ENCODE measurements at regions not wholly inside any gene's neighbourhood (a gene's known extent, or its start where the extent isn't known, plus 50 kb on each side); places are given as distances from the start of the nearest gene placed in this dataset.

GRCh38 chr12:115166698-115167315, 482.8 kb upstream of the TBX3 start:
- Histone ChIP-seq H3K27ac (ENCODE audit: insufficient read depth, low read length) (no peak overlapping the region), H4K20me1 (ENCODE audit: control insufficient read depth, extremely low read depth, insufficient read depth, low read length) (no peaks in the 10 kb centered on the region), H3K4me1 (ENCODE audit: control insufficient read depth, extremely low read depth, insufficient read depth, low read length) (no peaks in the 10 kb centered on the region), H3K79me2 (ENCODE audit: control insufficient read depth, insufficient read depth, low read length) (no peaks in the 10 kb centered on the region), H3K9me3 (ENCODE audit: control insufficient read depth, insufficient read depth, low read depth, low read length) (no peaks in the 10 kb centered on the region), H3K9ac (ENCODE audit: insufficient read depth, low read length) (no peak overlapping the region), H3K4me2 (ENCODE audit: extremely low read depth, insufficient read depth, low read length) (no peak overlapping the region), H2AFZ (ENCODE audit: low read length) (no peak overlapping the region), H3K27me3 (ENCODE audit: control insufficient read depth, insufficient read depth, low read length) (no peaks in the 10 kb centered on the region), H3K36me3 (ENCODE audit: control insufficient read depth, insufficient read depth, low read length) (no peaks in the 10 kb centered on the region), H3K4me3 (replicated peaks in 1 of 4; ENCODE audit: control extremely low read depth in 1 of 4, insufficient read depth in 1 of 4, low read depth in 3 of 4, low read length in 4 of 4) (no peak overlapping the region)
- no peak for TF ChIP-seq EZH2 (IDR thresholded peaks at IDR 0.05; ENCODE audit: low read length, missing control alignments)
- TF ChIP-seq, protein P1, sequence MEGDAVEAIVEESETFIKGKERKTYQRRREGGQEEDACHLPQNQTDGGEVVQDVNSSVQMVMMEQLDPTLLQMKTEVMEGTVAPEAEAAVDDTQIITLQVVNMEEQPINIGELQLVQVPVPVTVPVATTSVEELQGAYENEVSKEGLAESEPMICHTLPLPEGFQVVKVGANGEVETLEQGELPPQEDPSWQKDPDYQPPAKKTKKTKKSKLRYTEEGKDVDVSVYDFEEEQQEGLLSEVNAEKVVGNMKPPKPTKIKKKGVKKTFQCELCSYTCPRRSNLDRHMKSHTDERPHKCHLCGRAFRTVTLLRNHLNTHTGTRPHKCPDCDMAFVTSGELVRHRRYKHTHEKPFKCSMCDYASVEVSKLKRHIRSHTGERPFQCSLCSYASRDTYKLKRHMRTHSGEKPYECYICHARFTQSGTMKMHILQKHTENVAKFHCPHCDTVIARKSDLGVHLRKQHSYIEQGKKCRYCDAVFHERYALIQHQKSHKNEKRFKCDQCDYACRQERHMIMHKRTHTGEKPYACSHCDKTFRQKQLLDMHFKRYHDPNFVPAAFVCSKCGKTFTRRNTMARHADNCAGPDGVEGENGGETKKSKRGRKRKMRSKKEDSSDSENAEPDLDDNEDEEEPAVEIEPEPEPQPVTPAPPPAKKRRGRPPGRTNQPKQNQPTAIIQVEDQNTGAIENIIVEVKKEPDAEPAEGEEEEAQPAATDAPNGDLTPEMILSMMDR (conservative IDR thresholded peaks at IDR 0.05 in 1 of 2, IDR thresholded peaks at IDR 0.05 in 1 of 2; ENCODE audit: low read depth in 1 of 2, low read length in 2 of 2): peak; percentile 39 to 43
- DNase-seq (ENCODE audit: low read depth in 2 of 2): peak; percentile 67 to 75

DNA sequence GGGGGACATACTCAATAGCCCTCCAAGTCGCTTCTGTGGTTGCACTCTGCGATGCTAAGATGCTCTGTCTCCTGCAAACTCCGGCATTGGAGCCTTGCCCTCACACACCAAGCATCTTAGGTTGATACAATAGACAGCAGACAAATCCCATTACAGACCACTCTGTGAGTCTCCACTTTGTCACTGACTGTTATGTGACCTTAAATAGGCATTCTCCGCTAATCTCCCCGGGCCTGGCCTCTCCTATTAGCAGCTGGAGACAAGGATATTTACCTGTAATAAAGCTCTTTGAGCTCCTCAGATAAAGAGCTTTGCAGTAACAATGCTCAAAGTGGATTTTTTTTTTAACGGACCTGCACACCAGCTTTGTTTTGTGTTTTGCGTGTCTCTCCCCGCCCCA, 479.7 kb upstream of the TBX3 start:
- Histone ChIP-seq H4K20me1 (ENCODE audit: control insufficient read depth, extremely low read depth, insufficient read depth, low read length) (no peaks in the 10 kb centered on the region), H3K9me3 (ENCODE audit: control insufficient read depth, insufficient read depth, low read depth, low read length) (no peaks in the 10 kb centered on the region)
- DNase-seq (ENCODE audit: low read depth in 2 of 2): no peak

DNA sequence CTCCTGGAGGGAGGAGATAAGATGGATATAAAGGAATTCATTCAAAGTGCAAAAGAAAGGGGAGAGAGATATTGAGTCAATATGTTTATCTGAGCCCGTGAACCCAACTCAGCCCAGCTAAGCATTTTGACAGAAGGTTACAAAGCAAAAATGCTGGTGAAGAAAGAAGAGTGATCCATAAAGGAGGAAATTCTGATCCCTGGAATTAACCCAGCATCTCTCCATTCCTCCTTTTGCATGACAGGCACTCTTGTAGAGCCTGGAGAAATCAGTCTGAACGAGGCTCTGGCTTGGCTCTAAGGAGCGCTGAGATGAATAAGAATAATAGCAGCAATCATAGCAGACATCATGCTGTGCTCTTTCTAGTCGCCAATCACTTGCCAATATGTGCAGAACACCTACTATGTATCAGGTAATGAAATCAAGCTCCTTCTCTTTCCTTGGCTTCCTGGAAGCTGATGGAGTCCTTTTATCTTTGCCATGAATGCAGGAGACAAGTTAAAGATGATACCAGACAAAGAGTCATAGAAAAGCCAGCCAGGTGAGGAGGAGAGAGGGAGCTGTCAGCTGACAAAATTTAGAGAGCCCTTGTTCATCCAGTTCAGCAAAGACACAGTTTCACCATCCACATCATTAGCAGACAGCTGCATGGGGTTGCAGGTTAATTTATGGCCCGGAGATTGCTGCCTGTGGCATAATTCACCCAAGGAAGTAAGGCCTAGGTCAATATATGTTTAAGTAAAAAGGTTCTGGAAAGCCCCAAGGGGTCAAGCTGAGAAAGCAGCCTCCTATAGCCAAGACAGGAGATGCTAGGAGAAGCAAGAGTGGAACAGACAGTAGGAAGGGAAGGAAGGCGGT, 476.5 kb upstream of the TBX3 start:
- no peak overlapping the region for H2AFZ ChIP-seq (ENCODE audit: low read length)
- no peaks in the 10 kb centered on the region for H3K27me3 ChIP-seq (ENCODE audit: control insufficient read depth, insufficient read depth, low read length)
- H3K4me2 ChIP-seq (ENCODE audit: extremely low read depth, insufficient read depth, low read length): no peak overlapping the region
- no peaks in the 10 kb centered on the region for H3K9me3 ChIP-seq (ENCODE audit: control insufficient read depth, insufficient read depth, low read depth, low read length)
- H3K79me2 ChIP-seq (ENCODE audit: control insufficient read depth, insufficient read depth, low read length): no peaks in the 10 kb centered on the region
- no peak overlapping the region for H3K27ac ChIP-seq (ENCODE audit: insufficient read depth, low read length)
- H3K9ac ChIP-seq (ENCODE audit: insufficient read depth, low read length): no peak overlapping the region
- TF ChIP-seq, protein P1 (conservative IDR thresholded peaks at IDR 0.05 in 1 of 2, IDR thresholded peaks at IDR 0.05 in 1 of 2; ENCODE audit: low read depth in 1 of 2, low read length in 2 of 2): no peak
- TF ChIP-seq EZH2 (IDR thresholded peaks at IDR 0.05; ENCODE audit: low read length, missing control alignments): no peak
- no peak overlapping the region for H3K4me3 ChIP-seq (replicated peaks in 1 of 4; ENCODE audit: control extremely low read depth in 1 of 4, insufficient read depth in 1 of 4, low read depth in 3 of 4, low read length in 4 of 4)
- H4K20me1 ChIP-seq (ENCODE audit: control insufficient read depth, extremely low read depth, insufficient read depth, low read length): no peaks in the 10 kb centered on the region
- H3K36me3 ChIP-seq (ENCODE audit: control insufficient read depth, insufficient read depth, low read length): no peaks in the 10 kb centered on the region
- peaks cover 3% of the 10 kb centered on the region for H3K4me1 ChIP-seq (ENCODE audit: control insufficient read depth, extremely low read depth, insufficient read depth, low read length)
- DNase-seq (ENCODE audit: low read depth in 2 of 2): no peak

More for the DNA sequence above, 479.7 kb upstream of the TBX3 start:
- Histone ChIP-seq H3K4me1 (ENCODE audit: control insufficient read depth, extremely low read depth, insufficient read depth, low read length) (no peaks in the 10 kb centered on the region), H3K79me2 (ENCODE audit: control insufficient read depth, insufficient read depth, low read length) (no peaks in the 10 kb centered on the region), H3K36me3 (ENCODE audit: control insufficient read depth, insufficient read depth, low read length) (no peaks in the 10 kb centered on the region), H3K4me2 (ENCODE audit: extremely low read depth, insufficient read depth, low read length) (no peak overlapping the region), H3K27me3 (ENCODE audit: control insufficient read depth, insufficient read depth, low read length) (no peaks in the 10 kb centered on the region), H2AFZ (ENCODE audit: low read length) (no peak overlapping the region), H3K27ac (ENCODE audit: insufficient read depth, low read length) (no peak overlapping the region), H3K4me3 (replicated peaks in 1 of 4; ENCODE audit: control extremely low read depth in 1 of 4, insufficient read depth in 1 of 4, low read depth in 3 of 4, low read length in 4 of 4) (no peak overlapping the region), H3K9ac (ENCODE audit: insufficient read depth, low read length) (no peak overlapping the region)
- TF ChIP-seq, protein P1 (conservative IDR thresholded peaks at IDR 0.05 in 1 of 2, IDR thresholded peaks at IDR 0.05 in 1 of 2; ENCODE audit: low read depth in 1 of 2, low read length in 2 of 2): no peak
- no peak for TF ChIP-seq EZH2 (IDR thresholded peaks at IDR 0.05; ENCODE audit: low read length, missing control alignments)

Data from fibroblast of lung (primary cell).